ENCODE measurements at regions not wholly inside any gene's neighbourhood (a gene's known extent, or its start where the extent isn't known, plus 50 kb on each side); places are given as distances from the start of the nearest gene placed in this dataset.

GRCh38 chr15:95512906-95513305 lies 817.6 kb upstream of the NR2F2 start:
- no peaks in the 10 kb centered on the region for H3K4me1 Mint-ChIP-seq (ENCODE audit: low read depth)
- no peak overlapping the region for H3K4me3 Mint-ChIP-seq
- no peaks in the 10 kb centered on the region for H3K27me3 Mint-ChIP-seq (ENCODE audit: low read depth)
- no peaks in the 10 kb centered on the region for H3K36me3 Mint-ChIP-seq (ENCODE audit: low read depth)
- H3K27ac Mint-ChIP-seq = no peak overlapping the region
- H3K9me3 Mint-ChIP-seq = peaks cover 5% of the 10 kb centered on the region

GRCh38 chr15:95519887-95520286 lies 810.6 kb upstream of the NR2F2 start:
- H3K4me1 Mint-ChIP-seq (ENCODE audit: low read depth) = no peaks in the 10 kb centered on the region
- no peaks in the 10 kb centered on the region for H3K36me3 Mint-ChIP-seq (ENCODE audit: low read depth)
- no peak overlapping the region for H3K27ac Mint-ChIP-seq
- H3K9me3 Mint-ChIP-seq = no peaks in the 10 kb centered on the region
- H3K4me3 Mint-ChIP-seq = no peak overlapping the region
- no peaks in the 10 kb centered on the region for H3K27me3 Mint-ChIP-seq (ENCODE audit: low read depth)

- H3K4me1 Mint-ChIP-seq (ENCODE audit: low read depth) = no peaks in the 10 kb centered on the region
- no peaks in the 10 kb centered on the region for H3K36me3 Mint-ChIP-seq (ENCODE audit: low read depth)
- no peak overlapping the region for H3K27ac Mint-ChIP-seq
- H3K4me3 Mint-ChIP-seq = no peak overlapping the region
- no peaks in the 10 kb centered on the region for H3K27me3 Mint-ChIP-seq (ENCODE audit: low read depth)
- no peaks in the 10 kb centered on the region for H3K9me3 Mint-ChIP-seq
Observed at GRCh38 chr15:95520511-95520910, 810.0 kb upstream of the NR2F2 start.

- no peaks in the 10 kb centered on the region for H3K27me3 Mint-ChIP-seq (ENCODE audit: low read depth)
- H3K4me1 Mint-ChIP-seq (ENCODE audit: low read depth) = no peaks in the 10 kb centered on the region
- no peaks in the 10 kb centered on the region for H3K9me3 Mint-ChIP-seq
- no peak overlapping the region for H3K4me3 Mint-ChIP-seq
- H3K36me3 Mint-ChIP-seq (ENCODE audit: low read depth) = no peaks in the 10 kb centered on the region
- no peak overlapping the region for H3K27ac Mint-ChIP-seq
Observed at GRCh38 chr15:95520922-95521321, 809.6 kb upstream of the NR2F2 start.

GRCh38 chr15:95522533-95522932 lies 808.0 kb upstream of the NR2F2 start:
- Mint-ChIP-seq H3K4me3 (no peak overlapping the region), H3K27me3 (ENCODE audit: low read depth) (no peaks in the 10 kb centered on the region), H3K4me1 (ENCODE audit: low read depth) (no peaks in the 10 kb centered on the region), H3K27ac (no peak overlapping the region), H3K9me3 (peaks cover 5% of the 10 kb centered on the region), H3K36me3 (ENCODE audit: low read depth) (no peaks in the 10 kb centered on the region)

- Mint-ChIP-seq H3K27me3 (ENCODE audit: low read depth) (no peaks in the 10 kb centered on the region), H3K4me1 (ENCODE audit: low read depth) (no peaks in the 10 kb centered on the region), H3K4me3 (no peak overlapping the region), H3K9me3 (peaks cover 16% of the 10 kb centered on the region), H3K27ac (no peak overlapping the region), H3K36me3 (ENCODE audit: low read depth) (no peaks in the 10 kb centered on the region)
Observed at GRCh38 chr15:95528920-95529319, 801.6 kb upstream of the NR2F2 start.

- no peaks in the 10 kb centered on the region for H3K36me3 Mint-ChIP-seq (ENCODE audit: low read depth)
- no peak overlapping the region for H3K4me3 Mint-ChIP-seq
- H3K27me3 Mint-ChIP-seq (ENCODE audit: low read depth) = no peaks in the 10 kb centered on the region
- H3K27ac Mint-ChIP-seq = no peak overlapping the region
- H3K9me3 Mint-ChIP-seq = no peaks in the 10 kb centered on the region
- no peaks in the 10 kb centered on the region for H3K4me1 Mint-ChIP-seq (ENCODE audit: low read depth)
Observed at GRCh38 chr15:95536638-95537037, 793.9 kb upstream of the NR2F2 start.

- Mint-ChIP-seq H3K36me3 (ENCODE audit: low read depth) (no peaks in the 10 kb centered on the region), H3K4me1 (ENCODE audit: low read depth) (no peaks in the 10 kb centered on the region), H3K4me3 (no peak overlapping the region), H3K27ac (no peak overlapping the region), H3K9me3 (no peaks in the 10 kb centered on the region), H3K27me3 (ENCODE audit: low read depth) (no peaks in the 10 kb centered on the region)
Observed at GRCh38 chr15:95538693-95539092, 791.8 kb upstream of the NR2F2 start.

GRCh38 chr15:95541301-95541700 lies 789.2 kb upstream of the NR2F2 start:
- no peak overlapping the region for H3K4me3 Mint-ChIP-seq
- H3K4me1 Mint-ChIP-seq (ENCODE audit: low read depth) = no peaks in the 10 kb centered on the region
- H3K9me3 Mint-ChIP-seq = peaks cover 4% of the 10 kb centered on the region
- H3K27ac Mint-ChIP-seq = no peak overlapping the region
- H3K36me3 Mint-ChIP-seq (ENCODE audit: low read depth) = no peaks in the 10 kb centered on the region
- no peaks in the 10 kb centered on the region for H3K27me3 Mint-ChIP-seq (ENCODE audit: low read depth)

- H3K27ac Mint-ChIP-seq = no peak overlapping the region
- no peaks in the 10 kb centered on the region for H3K36me3 Mint-ChIP-seq (ENCODE audit: low read depth)
- no peaks in the 10 kb centered on the region for H3K4me1 Mint-ChIP-seq (ENCODE audit: low read depth)
- peaks cover under 1% of the 10 kb centered on the region for H3K9me3 Mint-ChIP-seq
- H3K27me3 Mint-ChIP-seq (ENCODE audit: low read depth) = peaks cover 4% of the 10 kb centered on the region
- H3K4me3 Mint-ChIP-seq = no peak overlapping the region
Observed at GRCh38 chr15:95549168-95549738, 781.2 kb upstream of the NR2F2 start.

- H3K27me3 Mint-ChIP-seq (ENCODE audit: low read depth) = peaks cover 4% of the 10 kb centered on the region
- no peaks in the 10 kb centered on the region for H3K4me1 Mint-ChIP-seq (ENCODE audit: low read depth)
Observed at GRCh38 chr15:95550702-95551101, 779.8 kb upstream of the NR2F2 start.

GRCh38 chr15:95556225-95556624 lies 774.3 kb upstream of the NR2F2 start:
- Mint-ChIP-seq H3K27me3 (ENCODE audit: low read depth) (no peaks in the 10 kb centered on the region), H3K4me3 (no peak overlapping the region), H3K36me3 (ENCODE audit: low read depth) (no peaks in the 10 kb centered on the region), H3K27ac (no peak overlapping the region), H3K4me1 (ENCODE audit: low read depth) (peaks cover 4% of the 10 kb centered on the region), H3K9me3 (no peaks in the 10 kb centered on the region)

More at GRCh38 chr15:95550702-95551101, 779.8 kb upstream of the NR2F2 start:
- H3K36me3 Mint-ChIP-seq (ENCODE audit: low read depth) = no peaks in the 10 kb centered on the region
- no peak overlapping the region for H3K27ac Mint-ChIP-seq
- no peaks in the 10 kb centered on the region for H3K9me3 Mint-ChIP-seq
- H3K4me3 Mint-ChIP-seq = no peak overlapping the region

- Mint-ChIP-seq H3K27ac (no peak overlapping the region), H3K9me3 (no peaks in the 10 kb centered on the region), H3K27me3 (ENCODE audit: low read depth) (no peaks in the 10 kb centered on the region), H3K36me3 (ENCODE audit: low read depth) (no peaks in the 10 kb centered on the region), H3K4me1 (ENCODE audit: low read depth) (peaks cover 4% of the 10 kb centered on the region), H3K4me3 (no peak overlapping the region)
Observed at GRCh38 chr15:95556866-95557225, 773.7 kb upstream of the NR2F2 start.

GRCh38 chr15:95557226-95558046 lies 773.1 kb upstream of the NR2F2 start:
- H3K4me1 Mint-ChIP-seq (ENCODE audit: low read depth) = peaks cover 4% of the 10 kb centered on the region
- H3K4me3 Mint-ChIP-seq = no peak overlapping the region
- H3K9me3 Mint-ChIP-seq = no peaks in the 10 kb centered on the region
- no peaks in the 10 kb centered on the region for H3K36me3 Mint-ChIP-seq (ENCODE audit: low read depth)
- H3K27ac Mint-ChIP-seq = no peak overlapping the region
- H3K27me3 Mint-ChIP-seq (ENCODE audit: low read depth) = no peaks in the 10 kb centered on the region

GRCh38 chr15:95558131-95558530 lies 772.4 kb upstream of the NR2F2 start:
- H3K36me3 Mint-ChIP-seq (ENCODE audit: low read depth) = no peaks in the 10 kb centered on the region
- no peak overlapping the region for H3K4me3 Mint-ChIP-seq
- peaks cover 4% of the 10 kb centered on the region for H3K4me1 Mint-ChIP-seq (ENCODE audit: low read depth)
- no peaks in the 10 kb centered on the region for H3K27me3 Mint-ChIP-seq (ENCODE audit: low read depth)
- H3K27ac Mint-ChIP-seq = no peak overlapping the region
- no peaks in the 10 kb centered on the region for H3K9me3 Mint-ChIP-seq
